ENCODE measurements at regions not wholly inside any gene's neighbourhood (a gene's known extent, or its start where the extent isn't known, plus 50 kb on each side); places are given as distances from the start of the nearest gene placed in this dataset.

- Histone ChIP-seq H3K56ac (ENCODE audit: insufficient read length, low read depth, low read length) (no peak overlapping the region), H3K4ac (ENCODE audit: low read depth, low read length) (no peak overlapping the region), H3K79me1 (ENCODE audit: insufficient read depth, low read depth, low read length, poor library complexity, severe bottlenecking) (no peaks in the 10 kb centered on the region), H2BK120ac (ENCODE audit: low read depth, low read length, poor library complexity, severe bottlenecking) (no peak overlapping the region), H4K20me1 (ENCODE audit: control insufficient read depth, insufficient read depth, insufficient read length) (no peaks in the 10 kb centered on the region), H3K79me2 (ENCODE audit: insufficient read depth, low read length) (no peaks in the 10 kb centered on the region), H3K23ac (ENCODE audit: insufficient read length, low read depth, low read length) (no peak overlapping the region), H3K23me2 (ENCODE audit: insufficient read length, low read depth, low read length, poor library complexity, severe bottlenecking) (no peaks in the 10 kb centered on the region), H3K9ac (ENCODE audit: extremely low read depth, insufficient read length, low read length) (no peak overlapping the region), H2AK5ac (ENCODE audit: insufficient read length, low read length) (no peak overlapping the region), H2BK12ac (ENCODE audit: insufficient read length, low read depth, low read length) (no peak overlapping the region), H2BK20ac (ENCODE audit: low read depth, low read length, poor library complexity, severe bottlenecking) (no peak overlapping the region), H3K18ac (ENCODE audit: insufficient read length, low read depth, low read length) (no peak overlapping the region), H3K9me3 (ENCODE audit: control insufficient read depth, low read depth, low read length) (no peaks in the 10 kb centered on the region), H3K4me2 (ENCODE audit: insufficient read depth, insufficient read length, low read length) (no peak overlapping the region), H4K5ac (ENCODE audit: insufficient read length, low read depth, low read length) (no peak overlapping the region), H3T11ph (ENCODE audit: low read length) (no peak overlapping the region), H4K8ac (replicated peaks; ENCODE audit: insufficient read length, low read depth, low read length) (no peak overlapping the region), H2AFZ (ENCODE audit: low read length) (no peak overlapping the region), H3K14ac (ENCODE audit: insufficient read depth, low read length) (no peak overlapping the region), H2BK15ac (ENCODE audit: low read depth, low read length) (no peak overlapping the region), H2BK5ac (ENCODE audit: insufficient read length, low read length) (no peak overlapping the region), H4K91ac (ENCODE audit: insufficient read length, low read depth, low read length) (no peak overlapping the region), H3K4me1 (ENCODE audit: insufficient read depth, low read length) (no peaks in the 10 kb centered on the region; the same call in 1 of the 2 replicates), H3K27ac (ENCODE audit: insufficient read length, low read depth, low read length) (no peak overlapping the region), H3K27me3 (ENCODE audit: insufficient read depth, low read length) (no peaks in the 10 kb centered on the region)
- Mint-ChIP-seq H3K4me1 (peaks cover 8 to 15% of the 10 kb centered on the region in 2 experiments; a peak in 3 of 4 replicates), H3K9me3 (no peaks in the 10 kb centered on the region), H3K4me3 (no peak overlapping the region), H3K27ac (no peak overlapping the region), H3K36me3 (ENCODE audit: insufficient read depth in 1 of 3, low read depth in 3 of 3) (peaks cover 0 to 6% (median 0%) of the 10 kb centered on the region in 3 experiments; a peak in 2 of 7 replicates), H3K27me3 (ENCODE audit: low read depth) (no peaks in the 10 kb centered on the region; the same call in none of the 2 replicates)
- no CpG with 5 or more reads among the region's 1 CpG for WGBS (ENCODE audit: extremely low coverage, insufficient read length, low lambda C conversion rate)
- no peak for DNase-seq
- TF ChIP-seq CTCF (conservative IDR thresholded peaks at IDR 0.05) = no peak
These were observed 189.2 kb upstream of the STXBP6 start for GRCh38 chr14:25239170-25239569.
